Stomach (tissue), 8 donors: ENCODE measurements at regions not wholly inside any gene's neighbourhood (a gene's known extent, or its start where the extent isn't known, plus 50 kb on each side); places are given as distances from the start of the nearest gene placed in this dataset.
A peak's percentile ranks its signal among the peaks of the same experiment; 100 is the strongest.

ENCODE experiments used
- DNase-seq, 2 donors: peaks; one replicate each; pipeline versions ENCODE4 v3.0.0 to v3.0.0-alpha.2; 2013 to 2019
- H3K27ac ChIP-seq, 5 donors: fragments of 200-600 bp in 4 of 5; sonication (generic) in 4 of 5; one replicate each; pipeline ENCODE4 v1.5.1; 2013 to 2019; ENCODE audit warnings: mild to moderate bottlenecking in 1 of 5, moderate library complexity in 1 of 5
- H3K27me3 ChIP-seq, 3 donors: fragments of 200-600 bp; sonication (generic); one replicate each; pipeline ENCODE4 v1.5.1; 2017 to 2019; ENCODE audit warnings: mixed run types in 1 of 3
- H3K36me3 ChIP-seq, 4 donors: fragments of 200-600 bp; sonication (generic); 1 replicate in 3 of 4; 2 replicates in 1 of 4; pipeline ENCODE4 v1.5.1; 2016 to 2019
- H3K4me1 ChIP-seq, 4 donors: fragments of 200-600 bp; sonication (generic); one replicate each; pipeline ENCODE4 v1.5.1; 2016 to 2019
- H3K4me3 ChIP-seq, 4 donors: fragments of 200-600 bp; sonication (generic) in 3 of 4; one replicate each; pipeline ENCODE4 v1.5.1; 2016 to 2019; ENCODE audit warnings: mild to moderate bottlenecking in 1 of 4
- H3K9me3 ChIP-seq, 4 donors: fragments of 200-600 bp; sonication (generic); one replicate each; pipeline ENCODE4 v1.5.1; 2016 to 2019
- EP300 ChIP-seq: sonication (generic); formaldehyde crosslinking; IDR thresholded peaks from one replicate; pipeline ENCODE4 v1.6.1; 2017; ENCODE audit warnings: antibody characterized with exemption
- POLR2A ChIP-seq, 4 donors: fragments of 450-650 bp; IDR thresholded peaks; one replicate each; pipeline ENCODE4 v1.6.1; 2016; ENCODE audit warnings: antibody characterized with exemption in 4 of 4, control low read depth in 2 of 4, mild to moderate bottlenecking in 1 of 4, moderate library complexity in 1 of 4
- POLR2AphosphoS5 ChIP-seq, 3 donors: sonication (generic); formaldehyde crosslinking; IDR thresholded peaks; one replicate each; pipeline ENCODE4 v1.6.1; 2016; ENCODE audit warnings: antibody characterized with exemption in 3 of 3
- WGBS, 5 donors: extraction: QIAGEN DNeasy Blood & Tissue Kit in 3 of 5; methylation state at CpG; one replicate each; pipeline versions ENCODE4 v1.1.5 to v1.1.7; 2013 to 2018; 5-methylcytosine and 5-hydroxymethylcytosine counted together
- intact Hi-C: fragments of 100-400 bp; cut with DNase I; formaldehyde crosslinking; loops from one replicate; pipeline ENCODE4 v1.15.1; 2023; ENCODE audit warnings: low total_unique reads
- TF ChIP-seq, protein P1 (sequence below), 7 experiments: fragments of 450-650 bp in 4 of 7; fragments of 200-600 bp in 3 of 7; sonication (generic) in 3 of 7; IDR thresholded peaks; one replicate each; pipeline ENCODE4 v1.5.1; 2016 to 2019; ENCODE audit warnings: antibody characterized with exemption in 7 of 7, control low read depth in 2 of 7, mild to moderate bottlenecking in 1 of 7
- donor health status: healthy with polysubstance abuse.
- donor health status: Bipolar disorder and iron deficiency.
- donor health status: healthy.

DNA sequence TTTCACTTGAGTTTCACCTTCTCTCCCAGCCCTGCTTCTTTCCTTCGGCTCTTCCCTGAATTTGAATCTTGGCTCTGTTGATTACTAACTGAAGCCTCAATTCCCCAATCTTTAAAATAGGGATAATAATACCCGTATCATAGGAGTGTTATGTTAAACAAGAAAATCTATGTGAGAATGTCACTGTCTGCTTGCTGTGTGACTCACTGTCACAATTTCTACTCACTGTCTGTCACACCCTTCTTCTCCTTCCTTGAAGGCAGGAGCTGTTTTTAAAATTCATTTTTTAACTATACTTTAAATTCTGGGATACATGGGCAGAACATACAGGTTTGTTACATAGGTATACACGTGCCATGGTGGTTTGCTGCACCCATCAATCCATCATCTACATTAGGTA lies 141.6 kb upstream of the CXCR4 start:
- no peaks in the 10 kb centered on the region for H3K4me1 ChIP-seq
- H3K27me3 ChIP-seq: no peaks in the 10 kb centered on the region
- intact Hi-C loops: no loop called here
- H3K27ac ChIP-seq: no peak overlapping the region
- 73 to 92% (median 86%) methylated on average over 3 of the region's 3 CpGs for WGBS, 5 donors
- no peak for TF ChIP-seq POLR2AphosphoS5 (IDR thresholded peaks at IDR 0.05)
- TF ChIP-seq POLR2A (IDR thresholded peaks at IDR 0.05): no peak
- TF ChIP-seq, protein P1, sequence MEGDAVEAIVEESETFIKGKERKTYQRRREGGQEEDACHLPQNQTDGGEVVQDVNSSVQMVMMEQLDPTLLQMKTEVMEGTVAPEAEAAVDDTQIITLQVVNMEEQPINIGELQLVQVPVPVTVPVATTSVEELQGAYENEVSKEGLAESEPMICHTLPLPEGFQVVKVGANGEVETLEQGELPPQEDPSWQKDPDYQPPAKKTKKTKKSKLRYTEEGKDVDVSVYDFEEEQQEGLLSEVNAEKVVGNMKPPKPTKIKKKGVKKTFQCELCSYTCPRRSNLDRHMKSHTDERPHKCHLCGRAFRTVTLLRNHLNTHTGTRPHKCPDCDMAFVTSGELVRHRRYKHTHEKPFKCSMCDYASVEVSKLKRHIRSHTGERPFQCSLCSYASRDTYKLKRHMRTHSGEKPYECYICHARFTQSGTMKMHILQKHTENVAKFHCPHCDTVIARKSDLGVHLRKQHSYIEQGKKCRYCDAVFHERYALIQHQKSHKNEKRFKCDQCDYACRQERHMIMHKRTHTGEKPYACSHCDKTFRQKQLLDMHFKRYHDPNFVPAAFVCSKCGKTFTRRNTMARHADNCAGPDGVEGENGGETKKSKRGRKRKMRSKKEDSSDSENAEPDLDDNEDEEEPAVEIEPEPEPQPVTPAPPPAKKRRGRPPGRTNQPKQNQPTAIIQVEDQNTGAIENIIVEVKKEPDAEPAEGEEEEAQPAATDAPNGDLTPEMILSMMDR (IDR thresholded peaks at IDR 0.05): no peak
- no peak for TF ChIP-seq EP300
- no peak overlapping the region for H3K4me3 ChIP-seq
- no peaks in the 10 kb centered on the region for H3K9me3 ChIP-seq
- H3K36me3 ChIP-seq: no peaks in the 10 kb centered on the region
- no peak for DNase-seq

DNA sequence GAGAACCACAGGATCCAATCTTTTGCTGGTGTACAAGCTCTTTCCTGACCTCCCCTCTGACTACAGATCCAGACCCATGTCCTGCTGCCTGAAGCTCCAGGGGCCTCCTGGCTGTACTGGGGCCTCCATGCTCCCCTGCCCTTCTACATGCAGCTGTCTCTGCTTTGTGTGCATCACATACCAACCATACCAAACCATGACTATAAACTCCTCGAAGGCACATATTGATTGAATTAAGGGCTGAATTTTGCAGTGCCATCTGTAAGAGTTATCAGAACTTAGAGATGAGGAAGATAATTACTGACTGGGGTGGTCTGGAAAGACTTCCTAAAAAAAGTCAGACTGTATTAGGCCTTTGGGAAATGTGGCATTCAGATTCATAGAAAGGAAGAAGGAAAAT lies 139.9 kb upstream of the CXCR4 start:
- no peak for DNase-seq
- H3K36me3 ChIP-seq: no peaks in the 10 kb centered on the region
- no peak overlapping the region for H3K4me3 ChIP-seq
- intact Hi-C loops: no loop called here
- H3K27ac ChIP-seq: no peak overlapping the region
- H3K4me1 ChIP-seq: no peaks in the 10 kb centered on the region
- no peaks in the 10 kb centered on the region for H3K27me3 ChIP-seq
- TF ChIP-seq POLR2AphosphoS5 (IDR thresholded peaks at IDR 0.05) (no peak), EP300 (no peak), POLR2A (IDR thresholded peaks at IDR 0.05) (no peak)
- TF ChIP-seq, protein P1 (IDR thresholded peaks at IDR 0.05): no peak
- no peaks in the 10 kb centered on the region for H3K9me3 ChIP-seq
- WGBS, 5 donors: 53 to 86% (median 78%) methylated on average over 1 of the region's 1 CpG

DNA sequence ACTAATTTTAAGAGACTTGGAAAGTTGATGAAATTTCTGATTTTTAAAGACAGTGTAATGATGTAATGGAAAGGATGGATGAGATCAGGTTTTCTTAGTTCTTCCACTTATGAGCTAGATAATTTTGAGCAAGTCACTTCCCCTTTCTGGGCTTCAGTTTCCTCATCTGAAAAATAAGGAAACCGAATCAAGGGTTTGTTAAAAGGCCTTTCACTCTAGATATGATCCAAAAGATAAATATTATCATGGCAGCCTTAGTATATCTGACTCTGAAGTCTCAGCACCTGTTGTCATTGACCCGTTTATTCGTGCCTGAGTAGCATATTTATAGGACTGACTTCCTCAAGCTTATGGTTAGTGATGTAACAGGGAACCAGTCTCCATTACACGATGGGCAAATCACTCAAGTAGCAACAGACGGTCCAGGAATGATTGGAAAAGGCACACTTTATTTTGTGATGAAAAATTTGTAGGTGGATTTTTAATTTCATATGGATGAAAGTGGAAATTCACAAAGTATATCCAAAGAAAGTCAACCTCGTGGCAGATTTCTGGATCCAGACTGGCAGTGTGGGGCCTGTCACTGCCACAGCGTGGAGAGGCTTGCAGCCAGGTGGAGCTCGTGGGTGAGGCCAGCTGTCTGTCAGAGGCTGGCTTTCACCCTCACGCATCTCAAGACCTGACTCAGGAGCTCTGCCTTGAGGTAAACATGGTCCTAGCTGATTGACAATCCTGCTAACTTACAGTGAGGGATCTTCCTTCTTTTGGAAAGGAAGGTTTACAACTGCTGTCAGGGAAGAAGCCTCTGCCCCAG lies 137.9 kb upstream of the CXCR4 start:
- no peaks in the 10 kb centered on the region for H3K9me3 ChIP-seq
- peak overlapping the region in 1 of 5 donors; percentile 56 for H3K27ac ChIP-seq
- H3K4me1 ChIP-seq: peaks cover 0 to 8% (median 0%) of the 10 kb centered on the region in 4 donors
- TF ChIP-seq POLR2AphosphoS5 (IDR thresholded peaks at IDR 0.05) (no peak), EP300 (no peak), POLR2A (IDR thresholded peaks at IDR 0.05) (no peak)
- TF ChIP-seq, protein P1 (IDR thresholded peaks at IDR 0.05): no peak
- H3K27me3 ChIP-seq: no peaks in the 10 kb centered on the region
- H3K36me3 ChIP-seq: no peaks in the 10 kb centered on the region
- DNase-seq: no peak
- H3K4me3 ChIP-seq: no peak overlapping the region
- WGBS, 5 donors: 61 to 73% (median 64%) methylated on average over 9 of the region's 9 CpGs
- intact Hi-C loops: no loop called here

DNA sequence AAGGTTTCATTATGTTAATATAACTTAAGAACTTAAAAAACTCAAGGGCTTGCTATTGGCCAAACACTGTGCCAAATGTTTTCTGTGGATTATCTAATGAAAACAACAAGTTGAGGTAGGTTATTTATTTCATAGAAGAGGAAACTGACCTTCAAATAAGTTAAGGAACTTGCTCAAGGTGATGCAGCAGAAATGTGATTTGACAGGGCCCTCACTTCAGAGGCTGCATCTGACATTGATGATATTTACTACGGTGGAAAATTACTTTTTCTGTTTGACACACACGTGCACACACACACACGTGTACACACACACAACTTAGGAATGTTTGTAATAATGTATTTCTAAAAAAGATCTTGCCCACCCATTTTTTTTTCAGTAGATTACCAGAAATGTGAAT lies 137.2 kb upstream of the CXCR4 start:
- no peak for DNase-seq
- TF ChIP-seq EP300 (no peak), POLR2AphosphoS5 (IDR thresholded peaks at IDR 0.05) (no peak)
- Histone ChIP-seq H3K4me1 (peaks cover 0 to 8% (median 0%) of the 10 kb centered on the region in 4 donors), H3K27ac (peak overlapping the region in 1 of 5 donors; percentile 34), H3K36me3 (no peaks in the 10 kb centered on the region), H3K9me3 (no peaks in the 10 kb centered on the region), H3K4me3 (no peak overlapping the region), H3K27me3 (no peaks in the 10 kb centered on the region)
- 75 to 86% (median 82%) methylated on average over 3 of the region's 3 CpGs for whole genome bisulfite sequencing, 5 donors
- intact Hi-C loops: no loop called here

DNA sequence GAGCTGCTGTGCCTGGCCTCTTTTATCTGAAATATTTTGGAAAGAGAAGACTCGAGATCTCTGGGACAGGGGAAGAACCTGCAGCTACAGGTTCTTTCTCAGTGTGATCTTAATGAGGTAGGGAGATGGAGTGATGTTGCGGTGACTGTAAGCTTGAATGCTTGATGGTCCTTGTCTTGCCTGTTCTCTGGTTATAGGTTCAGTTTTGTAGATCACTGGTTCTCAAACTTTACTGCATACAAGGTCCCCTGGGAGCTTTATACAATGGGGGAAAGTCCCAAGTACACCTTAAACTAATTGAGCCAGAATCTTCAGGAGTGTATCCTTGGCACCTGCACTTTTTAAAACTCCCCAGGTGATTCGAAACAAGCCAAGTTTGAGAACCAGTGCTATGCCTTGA lies 136.7 kb upstream of the CXCR4 start:
- no peak overlapping the region for H3K4me3 ChIP-seq
- TF ChIP-seq POLR2A (IDR thresholded peaks at IDR 0.05) (no peak), EP300 (no peak), POLR2AphosphoS5 (IDR thresholded peaks at IDR 0.05) (no peak)
- TF ChIP-seq, protein P1 (IDR thresholded peaks at IDR 0.05): no peak
- intact Hi-C loops: no loop called here
- H3K27me3 ChIP-seq: no peaks in the 10 kb centered on the region
- no peak for DNase-seq
- H3K36me3 ChIP-seq: no peaks in the 10 kb centered on the region
- H3K27ac ChIP-seq: no peak overlapping the region
- peaks cover 0 to 8% (median 0%) of the 10 kb centered on the region in 4 donors for H3K4me1 ChIP-seq
- WGBS, 5 donors: 52 to 60% (median 59%) methylated on average over 3 of the region's 3 CpGs
- no peaks in the 10 kb centered on the region for H3K9me3 ChIP-seq
